CD4-positive, alpha-beta T cell treated with Interleukin-1 beta for 1 hour (primary cell): ENCODE measurements at regions not wholly inside any gene's neighbourhood (a gene's known extent, or its start where the extent isn't known, plus 50 kb on each side); places are given as distances from the start of the nearest gene placed in this dataset.
A peak's percentile ranks its signal among the peaks of the same experiment; 100 is the strongest.

ENCODE experiments used
- DNase-seq, 2 donors: peaks; one replicate each; pipeline ENCODE4 v3.0.0-alpha.2; 2020 to 2022

- DNase-seq = no peak
Observed at GRCh38 chr10:112871021-112871420, 79.0 kb upstream of the TCF7L2 start.

- DNase-seq = no peak
Observed at GRCh38 chr10:112872728-112873127, 77.3 kb upstream of the TCF7L2 start.

- no peak for DNase-seq
Observed at GRCh38 chr10:112873541-112873940, 76.5 kb upstream of the TCF7L2 start.

GRCh38 chr10:112874982-112875381 is 75.1 kb upstream of the TCF7L2 start:
- no peak for DNase-seq

- peak in 1 of 2 donors; percentile 35 for DNase-seq
Observed at GRCh38 chr10:112875476-112876267, 74.4 kb upstream of the TCF7L2 start.

GRCh38 chr10:112880633-112881530 is 69.2 kb upstream of the TCF7L2 start:
- DNase-seq = no peak

GRCh38 chr10:112883360-112884178 is 66.5 kb upstream of the TCF7L2 start:
- no peak for DNase-seq

- no peak for DNase-seq
Observed at GRCh38 chr10:112884179-112884504, 65.9 kb upstream of the TCF7L2 start.

- no peak for DNase-seq
Observed at GRCh38 chr10:112886463-112886862, 63.6 kb upstream of the TCF7L2 start.

GRCh38 chr10:112887968-112888367 is 62.1 kb upstream of the TCF7L2 start:
- no peak for DNase-seq

GRCh38 chr10:112895292-112895691 is 54.8 kb upstream of the TCF7L2 start:
- DNase-seq = no peak

- DNase-seq = no peak
Observed at GRCh38 chr10:112896273-112896672, 53.8 kb upstream of the TCF7L2 start.

GRCh38 chr10:112896722-112897121 is 53.3 kb upstream of the TCF7L2 start:
- no peak for DNase-seq

- no peak for DNase-seq
Observed at GRCh38 chr10:112898540-112899390, 51.3 kb upstream of the TCF7L2 start.

- DNase-seq = no peak
Observed at GRCh38 chr10:112899391-112900065, 50.5 kb upstream of the TCF7L2 start.
